HepG2 (cell line): ENCODE measurements at regions not wholly inside any gene's neighbourhood (a gene's known extent, or its start where the extent isn't known, plus 50 kb on each side); places are given as distances from the start of the nearest gene placed in this dataset.

ENCODE experiments used
- ATAC-seq: fragments of 200-7000 bp; cut with Tn5 transposase; 3 replicates; pipeline ENCODE4 v1.9.1; 2020; ENCODE audit warnings: mild to moderate bottlenecking, moderate library complexity
- BruUV-seq: library from RNA; stranded (reverse); fragments of 400-500 nt; replicated peaks from 2 replicates; lab custom pipeline; 2021; lab: Mats Ljungman, UMichigan
- CTCF ChIA-PET: fragments of 300-600 bp; formaldehyde crosslinking; extraction: SDS; loops from one replicate; lab custom pipeline; 2021; ENCODE audit warnings: low total read pairs, inconsistent platforms, low intra/inter-chr PET ratio; lab: Yijun Ruan, JAX
- POLR2A ChIA-PET: fragments of 350-600 bp; sonication (Branson Sonifier 250); formaldehyde crosslinking; loops from one replicate; lab custom pipeline; 2020; ENCODE audit warnings: antibody characterized with exemption, inconsistent platforms; lab: Yijun Ruan, JAX
- DNase-seq: peaks from one replicate; pipeline ENCODE4 v3.0.0-alpha.2; 2015; ENCODE audit warnings: low spot score
- FAIRE-seq: peaks from 3 replicates; lab custom pipeline; 2011; peaks lifted over from hg19 to GRCh38; lab: Jason Lieb, UNC
- H2AFZ ChIP-seq: one replicate; pipeline ENCODE4 v1.6.1; 2011; ENCODE audit warnings: low read length, inconsistent platforms
- H3K27ac ChIP-seq: fragments of 300-600 bp; 3 replicates; pipeline ENCODE4 v1.8.0; 2011; ENCODE audit warnings: mixed run types, mild to moderate bottlenecking, mixed read lengths, low read length, inconsistent platforms; ENCODE audit not compliant: insufficient read depth; ENCODE audit errors: extremely low read length
- H3K27me3 ChIP-seq, 2 experiments: fragments of 200-600 bp in 1 of 2; 2 replicates in 1 of 2; 3 replicates in 1 of 2; pipeline versions ENCODE4 v1.6.0 to v1.8.0; 2011; ENCODE audit warnings: low read length in 2 of 2, mild to moderate bottlenecking in 2 of 2, moderate library complexity in 2 of 2, inconsistent platforms in 1 of 2; ENCODE audit not compliant: insufficient read depth in 2 of 2, control insufficient read depth in 1 of 2
- H3K36me3 ChIP-seq, 2 experiments: fragments of 200-600 bp in 1 of 2; replicated peaks in 1 of 2; 2 replicates in 1 of 2; 3 replicates in 1 of 2; pipeline versions ENCODE4 v1.5.1 to v1.8.0; 2011; ENCODE audit warnings: low read length in 2 of 2, inconsistent platforms in 1 of 2; ENCODE audit not compliant: insufficient read depth in 2 of 2, control insufficient read depth in 1 of 2
- H3K4me1 ChIP-seq: 2 replicates; pipeline ENCODE4 v1.5.1; 2012; ENCODE audit warnings: low read length, inconsistent platforms; ENCODE audit not compliant: insufficient read depth
- H3K4me2 ChIP-seq: 2 replicates; pipeline ENCODE4 v1.6.0; 2011; ENCODE audit warnings: low read depth, low read length, inconsistent platforms
- H3K4me3 ChIP-seq, 3 experiments: fragments of 200-600 bp in 1 of 3; sonication (generic), shearing (Covaris generic) in 1 of 3; replicated peaks in 1 of 3; 2 replicates each; pipeline ENCODE4 v1.5.1; 2011 to 2016; ENCODE audit warnings: low read length in 3 of 3, inconsistent platforms in 2 of 3, low read depth in 2 of 3, mild to moderate bottlenecking in 2 of 3, control low read depth in 1 of 3, mixed read lengths in 1 of 3; ENCODE audit not compliant: insufficient read depth in 1 of 3
- H3K79me2 ChIP-seq: one replicate; pipeline ENCODE4 v1.6.1; 2011; ENCODE audit warnings: low read length, inconsistent platforms; ENCODE audit not compliant: insufficient read depth
- H3K9ac ChIP-seq: 2 replicates; pipeline ENCODE4 v1.6.0; 2011; ENCODE audit warnings: mild to moderate bottlenecking, low read depth, low read length, inconsistent platforms; ENCODE audit not compliant: insufficient read depth
- H3K9me3 ChIP-seq: 2 replicates; pipeline ENCODE4 v1.5.1; 2012; ENCODE audit warnings: mild to moderate bottlenecking, low read length
- H4K20me1 ChIP-seq: 2 replicates; pipeline ENCODE4 v1.6.0; 2011; ENCODE audit warnings: inconsistent platforms, mild to moderate bottlenecking, low read length, moderate library complexity; ENCODE audit not compliant: insufficient read depth
- ARNTL ChIP-seq: sonication (generic); formaldehyde crosslinking; IDR thresholded peaks from 2 replicates; pipeline ENCODE4 v1.4.0; 2020; ENCODE audit warnings: mild to moderate bottlenecking, missing genetic modification reagents
- ASH2L ChIP-seq: fragments of 300-600, 200-600 bp; sonication (generic); IDR thresholded peaks from 2 replicates; pipeline ENCODE4 v1.7.0; 2017; ENCODE audit warnings: low read depth, mild to moderate bottlenecking, moderate library complexity, mixed read lengths, low read length; ENCODE audit not compliant: insufficient read length
- FOXP1 ChIP-seq, 2 experiments: fragments of 450-650 bp in 1 of 2; IDR thresholded peaks; 2 replicates each; pipeline ENCODE4 v1.6.1; 2017 to 2018; ENCODE audit warnings: antibody characterized with exemption in 1 of 2
- GTF3A ChIP-seq: sonication (generic); formaldehyde crosslinking; conservative IDR thresholded peaks from 2 replicates; pipeline ENCODE4 v1.4.0; 2020; ENCODE audit warnings: mild to moderate bottlenecking, missing genetic modification reagents
- IRX3 ChIP-seq: sonication (generic); formaldehyde crosslinking; IDR thresholded peaks from 2 replicates; pipeline ENCODE4 v1.8.1; 2023; ENCODE audit warnings: mild to moderate bottlenecking, low read depth, missing genetic modification reagents, borderline replicate concordance
- JARID2 ChIP-seq: sonication (generic); formaldehyde crosslinking; IDR thresholded peaks from 2 replicates; pipeline ENCODE4 v1.8.1; 2023; ENCODE audit warnings: missing genetic modification reagents, inconsistent platforms; ENCODE audit not compliant: insufficient replicate concordance
- MAFK ChIP-seq, 2 experiments: IDR thresholded peaks in 1 of 2; conservative IDR thresholded peaks in 1 of 2; 2 replicates each; pipeline ENCODE4 v1.6.1; 2011; ENCODE audit warnings: improper control_type of control experiment in 2 of 2, low read length in 2 of 2
- MEIS2 ChIP-seq: sonication (generic); formaldehyde crosslinking; IDR thresholded peaks from 2 replicates; pipeline ENCODE4 v1.9.0; 2021; ENCODE audit warnings: mild to moderate bottlenecking, missing genetic modification reagents
- PHF5A ChIP-seq: IDR thresholded peaks from one replicate; pipeline ENCODE4 v1.6.1; 2018; ENCODE audit warnings: low read depth, missing genetic modification reagents; ENCODE audit not compliant: unreplicated experiment
- SMAD3 ChIP-seq: sonication (generic); formaldehyde crosslinking; IDR thresholded peaks from 2 replicates; pipeline ENCODE4 v1.4.0; 2020; ENCODE audit warnings: missing genetic modification reagents
- THYN1 ChIP-seq: sonication (generic); formaldehyde crosslinking; IDR thresholded peaks from 2 replicates; pipeline ENCODE4 v1.8.1; 2023; ENCODE audit warnings: low read depth, mild to moderate bottlenecking, moderate library complexity, missing genetic modification reagents, borderline replicate concordance
- ZNF24 ChIP-seq: fragments of 450-650 bp; IDR thresholded peaks from 2 replicates; pipeline ENCODE4 v1.6.1; 2017; ENCODE audit warnings: antibody characterized with exemption, mild to moderate bottlenecking
- ZNF549 ChIP-seq: sonication (generic); formaldehyde crosslinking; IDR thresholded peaks from 2 replicates; pipeline ENCODE4 v1.5.0; 2020; ENCODE audit warnings: missing genetic modification reagents
- ZNF562 ChIP-seq: sonication (generic); formaldehyde crosslinking; IDR thresholded peaks from 2 replicates; pipeline ENCODE4 v1.8.0; 2022; ENCODE audit warnings: missing genetic modification reagents, borderline replicate concordance
- ZNF891 ChIP-seq: sonication (generic); formaldehyde crosslinking; IDR thresholded peaks from 2 replicates; pipeline ENCODE4 v1.5.0; 2020; ENCODE audit warnings: mild to moderate bottlenecking, missing genetic modification reagents
- ZSCAN22 ChIP-seq: sonication (generic); formaldehyde crosslinking; IDR thresholded peaks from 2 replicates; pipeline ENCODE4 v1.4.0; 2020; ENCODE audit warnings: mild to moderate bottlenecking, missing genetic modification reagents
- WGBS: methylation state at CpG from one replicate; pipeline ENCODE4 v1.1.6; 2017; ENCODE audit warnings: low lambda C conversion rate; 5-methylcytosine and 5-hydroxymethylcytosine counted together
- in situ Hi-C: cut with HindIII; loops from 2 replicates; pipeline ENCODE4 v1.10.0; 2017; ENCODE audit warnings: low pct_unique_long_range_greater_than_20kb; ENCODE audit not compliant: extremely low pct_ligation_motif_present
- intact Hi-C: fragments of 100-400 bp; cut with micrococcal nuclease; formaldehyde crosslinking; loops from one replicate; pipeline ENCODE4 v1.10.0; 2022; ENCODE audit not compliant: unreplicated experiment
- TF ChIP-seq, protein P1 (sequence below): sonication (generic); formaldehyde crosslinking; IDR thresholded peaks from 2 replicates; pipeline ENCODE4 v1.4.0; 2020; ENCODE audit warnings: missing genetic modification reagents
- TF ChIP-seq, protein P2 (sequence below): IDR thresholded peaks from 2 replicates; pipeline ENCODE4 v1.6.1; 2016; ENCODE audit warnings: missing compliant biosample characterization, missing genetic modification reagents, borderline replicate concordance

GRCh38 chr5:161115941-161116340 lies 263.9 kb upstream of the ATP10B start (continued):
- TF ChIP-seq JARID2 (no peak), ZNF562 (CRISPR knock-in tag) (no peak)
- TF ChIP-seq, protein P1, sequence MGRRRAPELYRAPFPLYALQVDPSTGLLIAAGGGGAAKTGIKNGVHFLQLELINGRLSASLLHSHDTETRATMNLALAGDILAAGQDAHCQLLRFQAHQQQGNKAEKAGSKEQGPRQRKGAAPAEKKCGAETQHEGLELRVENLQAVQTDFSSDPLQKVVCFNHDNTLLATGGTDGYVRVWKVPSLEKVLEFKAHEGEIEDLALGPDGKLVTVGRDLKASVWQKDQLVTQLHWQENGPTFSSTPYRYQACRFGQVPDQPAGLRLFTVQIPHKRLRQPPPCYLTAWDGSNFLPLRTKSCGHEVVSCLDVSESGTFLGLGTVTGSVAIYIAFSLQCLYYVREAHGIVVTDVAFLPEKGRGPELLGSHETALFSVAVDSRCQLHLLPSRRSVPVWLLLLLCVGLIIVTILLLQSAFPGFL (CRISPR knock-in tag) = no peak

GRCh38 chr5:161112371-161112770 lies 260.4 kb upstream of the ATP10B start:
- ATAC-seq (no peak), FAIRE-seq (no peak), DNase-seq (no peak)
- intact Hi-C loops = no loop called here
- no peaks in the 10 kb centered on the region for H3K79me2 ChIP-seq
- no peaks in the 10 kb centered on the region for H3K9me3 ChIP-seq
- H3K27ac ChIP-seq = no peak overlapping the region
- H4K20me1 ChIP-seq = no peaks in the 10 kb centered on the region
- 0% methylated on average over 1 of the region's 1 CpG for WGBS
- H3K4me2 ChIP-seq = no peak overlapping the region
- no peak overlapping the region for H2AFZ ChIP-seq
- ChIA-PET POLR2A (no interaction called here), CTCF (no interaction called here)
- no peak overlapping the region for H3K4me3 ChIP-seq
- no peak overlapping the region for H3K9ac ChIP-seq
- no TSS peak for BruUV-seq
- TF ChIP-seq, protein P2, sequence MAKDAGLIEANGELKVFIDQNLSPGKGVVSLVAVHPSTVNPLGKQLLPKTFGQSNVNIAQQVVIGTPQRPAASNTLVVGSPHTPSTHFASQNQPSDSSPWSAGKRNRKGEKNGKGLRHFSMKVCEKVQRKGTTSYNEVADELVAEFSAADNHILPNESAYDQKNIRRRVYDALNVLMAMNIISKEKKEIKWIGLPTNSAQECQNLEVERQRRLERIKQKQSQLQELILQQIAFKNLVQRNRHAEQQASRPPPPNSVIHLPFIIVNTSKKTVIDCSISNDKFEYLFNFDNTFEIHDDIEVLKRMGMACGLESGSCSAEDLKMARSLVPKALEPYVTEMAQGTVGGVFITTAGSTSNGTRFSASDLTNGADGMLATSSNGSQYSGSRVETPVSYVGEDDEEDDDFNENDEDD (CRISPR knock-in tag) = no peak
- TF ChIP-seq ZNF891 (CRISPR knock-in tag) (no peak), ZNF549 (CRISPR knock-in tag) (no peak), MEIS2 (CRISPR knock-in tag) (no peak), MAFK (conservative IDR thresholded peaks at IDR 0.05 in 1 of 2, IDR thresholded peaks at IDR 0.05 in 1 of 2; ENCODE audit: low read length in 2 of 2) (no peak), GTF3A (CRISPR knock-in tag) (no peak), THYN1 (CRISPR knock-in tag) (no peak), ZSCAN22 (CRISPR knock-in tag) (no peak), ZNF24 (no peak), IRX3 (CRISPR knock-in tag) (no peak), PHF5A (CRISPR knock-in tag) (no peak), SMAD3 (no peak), ASH2L (no peak), FOXP1 (IDR thresholded peaks at IDR 0.05) (no peak), FOXP1 (CRISPR knock-in tag; IDR thresholded peaks at IDR 0.05) (no peak), ARNTL (CRISPR knock-in tag) (no peak)
- no peaks in the 10 kb centered on the region for H3K27me3 ChIP-seq
- H3K4me1 ChIP-seq = no peaks in the 10 kb centered on the region
- no peaks in the 10 kb centered on the region for H3K36me3 ChIP-seq
- in situ Hi-C loops = no loop called here
